ENCODE measurements at regions not wholly inside any gene's neighbourhood (a gene's known extent, or its start where the extent isn't known, plus 50 kb on each side); places are given as distances from the start of the nearest gene placed in this dataset.

DNA sequence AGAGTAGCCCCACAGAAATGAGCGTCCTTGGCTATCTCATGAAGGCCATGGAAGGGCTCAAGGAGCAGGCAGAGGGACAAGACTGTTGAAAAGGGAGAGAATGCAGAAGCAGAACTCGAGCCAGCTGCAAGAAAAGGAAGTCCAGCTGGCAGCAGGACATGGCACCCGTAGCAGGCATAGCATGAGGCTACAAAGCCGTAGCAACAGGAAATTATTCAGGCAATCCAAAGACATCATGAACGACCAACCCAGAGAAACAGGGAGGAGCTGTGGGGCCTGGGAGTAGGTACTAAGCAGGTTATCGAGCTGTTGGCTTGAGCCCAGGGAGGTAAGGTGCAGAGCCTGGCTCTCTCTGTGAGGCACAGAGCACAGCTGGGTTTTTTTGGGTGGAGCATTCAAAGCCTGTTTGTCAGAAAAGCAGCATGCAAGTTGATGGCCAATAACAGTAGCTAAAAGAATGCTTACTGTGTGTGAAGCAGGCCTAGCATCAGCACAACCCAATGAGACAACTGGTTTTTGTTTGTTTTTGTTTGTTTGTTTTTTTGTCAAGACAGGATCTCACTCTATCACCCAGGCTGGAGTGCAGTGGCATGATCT is 144.0 kb upstream of the SMAD3 start:
- peaks cover 35% of the 10 kb centered on the region for H3K9me3 ChIP-seq (ENCODE audit: control insufficient read depth, insufficient read depth, low read length)
- DNase-seq (ENCODE audit: low read depth, low spot score), result no peak

GRCh38 chr15:66922608-66923007 is 142.8 kb upstream of the SMAD3 start:
- Histone ChIP-seq H3K4me3 (ENCODE audit: low read depth, low read length) (no peak overlapping the region), H3K27me3 (ENCODE audit: control insufficient read depth, insufficient read depth, low read length) (peaks cover 2% of the 10 kb centered on the region), H3K9me3 (ENCODE audit: control insufficient read depth, insufficient read depth, low read length) (peaks cover 35% of the 10 kb centered on the region), H3K27ac (ENCODE audit: low read depth, low read length) (no peak overlapping the region)
- POLR2A ChIA-PET, result no interaction called here
- DNase-seq (ENCODE audit: low read depth, low spot score), result no peak
- CTCF ChIA-PET, result no interaction called here
- TF ChIP-seq, protein P1, sequence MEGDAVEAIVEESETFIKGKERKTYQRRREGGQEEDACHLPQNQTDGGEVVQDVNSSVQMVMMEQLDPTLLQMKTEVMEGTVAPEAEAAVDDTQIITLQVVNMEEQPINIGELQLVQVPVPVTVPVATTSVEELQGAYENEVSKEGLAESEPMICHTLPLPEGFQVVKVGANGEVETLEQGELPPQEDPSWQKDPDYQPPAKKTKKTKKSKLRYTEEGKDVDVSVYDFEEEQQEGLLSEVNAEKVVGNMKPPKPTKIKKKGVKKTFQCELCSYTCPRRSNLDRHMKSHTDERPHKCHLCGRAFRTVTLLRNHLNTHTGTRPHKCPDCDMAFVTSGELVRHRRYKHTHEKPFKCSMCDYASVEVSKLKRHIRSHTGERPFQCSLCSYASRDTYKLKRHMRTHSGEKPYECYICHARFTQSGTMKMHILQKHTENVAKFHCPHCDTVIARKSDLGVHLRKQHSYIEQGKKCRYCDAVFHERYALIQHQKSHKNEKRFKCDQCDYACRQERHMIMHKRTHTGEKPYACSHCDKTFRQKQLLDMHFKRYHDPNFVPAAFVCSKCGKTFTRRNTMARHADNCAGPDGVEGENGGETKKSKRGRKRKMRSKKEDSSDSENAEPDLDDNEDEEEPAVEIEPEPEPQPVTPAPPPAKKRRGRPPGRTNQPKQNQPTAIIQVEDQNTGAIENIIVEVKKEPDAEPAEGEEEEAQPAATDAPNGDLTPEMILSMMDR (IDR thresholded peaks at IDR 0.05; ENCODE audit: low read depth, low read length), result no peak

More for the DNA sequence above, 144.0 kb upstream of the SMAD3 start:
- CTCF ChIA-PET, result no interaction called here
- H3K27ac ChIP-seq (ENCODE audit: low read depth, low read length), result no peak overlapping the region
- POLR2A ChIA-PET, result no interaction called here
- no peak overlapping the region for H3K4me3 ChIP-seq (ENCODE audit: low read depth, low read length)
- TF ChIP-seq, protein P1 (IDR thresholded peaks at IDR 0.05; ENCODE audit: low read depth, low read length), result no peak
- peaks cover 2% of the 10 kb centered on the region for H3K27me3 ChIP-seq (ENCODE audit: control insufficient read depth, insufficient read depth, low read length)

- peaks cover 28% of the 10 kb centered on the region for H3K9me3 ChIP-seq (ENCODE audit: control insufficient read depth, insufficient read depth, low read length)
- peaks cover 2% of the 10 kb centered on the region for H3K27me3 ChIP-seq (ENCODE audit: control insufficient read depth, insufficient read depth, low read length)
- ChIA-PET CTCF (no interaction called here), POLR2A (no interaction called here)
- no peak overlapping the region for H3K27ac ChIP-seq (ENCODE audit: low read depth, low read length)
- DNase-seq (ENCODE audit: low read depth, low spot score), result no peak
- TF ChIP-seq, protein P1 (IDR thresholded peaks at IDR 0.05; ENCODE audit: low read depth, low read length), result peak; percentile 46
- H3K4me3 ChIP-seq (ENCODE audit: low read depth, low read length), result no peak overlapping the region
Observed at GRCh38 chr15:66923438-66923881, 141.9 kb upstream of the SMAD3 start.

DNA sequence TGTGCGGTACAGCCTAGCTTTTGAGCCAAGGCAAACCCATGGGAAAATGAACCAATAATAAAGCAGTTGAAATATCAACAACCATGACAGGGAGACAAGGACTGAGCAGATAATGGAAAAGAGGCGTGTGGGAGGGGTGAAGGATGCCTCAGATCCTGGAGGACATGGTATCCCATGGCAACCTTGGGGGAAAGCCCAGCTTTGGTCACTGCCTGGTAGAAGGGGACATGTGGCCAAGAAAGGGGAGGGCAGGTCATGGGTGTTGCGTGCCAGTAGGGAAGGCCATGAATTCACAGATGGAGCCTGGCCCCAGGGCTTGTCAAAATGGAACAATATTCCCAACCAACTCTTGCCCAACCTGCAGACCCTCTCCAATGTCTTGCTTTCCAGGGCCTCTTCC is 140.5 kb upstream of the SMAD3 start:
- DNase-seq (ENCODE audit: low read depth, low spot score), result no peak
- no peak overlapping the region for H3K27ac ChIP-seq (ENCODE audit: low read depth, low read length)
- CTCF ChIA-PET, result no interaction called here
- POLR2A ChIA-PET, result no interaction called here
- TF ChIP-seq, protein P1 (IDR thresholded peaks at IDR 0.05; ENCODE audit: low read depth, low read length), result no peak
- peaks cover 2% of the 10 kb centered on the region for H3K27me3 ChIP-seq (ENCODE audit: control insufficient read depth, insufficient read depth, low read length)
- H3K4me3 ChIP-seq (ENCODE audit: low read depth, low read length), result no peak overlapping the region
- H3K9me3 ChIP-seq (ENCODE audit: control insufficient read depth, insufficient read depth, low read length), result peaks cover 21% of the 10 kb centered on the region

DNA sequence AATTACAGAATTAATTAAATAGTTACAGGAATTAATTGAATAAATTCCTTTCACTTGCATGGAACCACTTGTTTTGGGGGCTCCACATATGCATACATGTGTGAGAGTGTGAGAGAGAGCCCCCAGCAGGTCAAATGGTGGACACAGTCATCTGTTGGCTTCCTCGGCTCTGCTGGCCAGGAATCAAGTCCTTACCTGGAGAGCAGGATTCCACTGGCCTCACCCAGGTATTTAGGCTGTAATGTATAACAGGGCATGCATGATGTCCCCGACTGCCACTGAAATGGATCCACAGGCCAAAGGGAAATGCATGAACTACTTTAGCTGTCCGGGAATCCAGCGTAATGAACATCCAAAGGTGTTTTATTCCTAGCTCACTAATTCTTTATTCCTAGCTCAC is 139.7 kb upstream of the SMAD3 start:
- Histone ChIP-seq H3K9me3 (ENCODE audit: control insufficient read depth, insufficient read depth, low read length) (peaks cover 19% of the 10 kb centered on the region), H3K4me3 (ENCODE audit: low read depth, low read length) (no peak overlapping the region), H3K27ac (ENCODE audit: low read depth, low read length) (no peak overlapping the region), H3K27me3 (ENCODE audit: control insufficient read depth, insufficient read depth, low read length) (peaks cover 2% of the 10 kb centered on the region)
- POLR2A ChIA-PET, result interaction anchor here (0.7 kb wide), 1 partner anchor 53 kb away, joined by 5 read pairs; no protein-coding TSS in a partner anchor
- CTCF ChIA-PET, result interaction anchor here (0.6 kb wide), 1 partner anchor 84 kb away, joined by 6 read pairs; no protein-coding TSS in a partner anchor
- no peak for DNase-seq (ENCODE audit: low read depth, low spot score)
- TF ChIP-seq, protein P1 (IDR thresholded peaks at IDR 0.05; ENCODE audit: low read depth, low read length), result no peak
